WTC11 (cell line): ENCODE measurements at regions not wholly inside any gene's neighbourhood (a gene's known extent, or its start where the extent isn't known, plus 50 kb on each side); places are given as distances from the start of the nearest gene placed in this dataset.

Source experiments
- ATAC-seq: fragments of 200-7000 bp; cut with Tn5 transposase; 2 replicates; pipeline ENCODE4 v1.10.0; 2021; ENCODE audit warnings: mild to moderate bottlenecking, moderate library complexity
- CTCF ChIA-PET: fragments of 300-600 bp; sonication (Branson Sonifier 250); formaldehyde crosslinking; loops from one replicate; lab custom pipeline; 2021; ENCODE audit warnings: antibody characterized with exemption; lab: Charles Lee
- POLR2A ChIA-PET: fragments of 350-600 bp; sonication (Branson Sonifier 250); formaldehyde crosslinking; loops from one replicate; lab custom pipeline; 2021; ENCODE audit warnings: antibody characterized with exemption; lab: Charles Lee
- DNase-seq: peaks from one replicate; pipeline ENCODE4 v3.0.0; 2021; ENCODE audit warnings: low spot score
- H3K27ac Mint-ChIP-seq: 2 replicates; pipeline ENCODE4 v1.8.0; 2021; ENCODE audit warnings: mixed read lengths
- H3K27me3 Mint-ChIP-seq: 2 replicates; pipeline ENCODE4 v1.8.0; 2021; ENCODE audit warnings: low read depth, mild to moderate bottlenecking, moderate library complexity, mixed read lengths
- H3K36me3 Mint-ChIP-seq: 2 replicates; pipeline ENCODE4 v1.8.0; 2021; ENCODE audit warnings: mixed read lengths
- H3K4me1 Mint-ChIP-seq: 2 replicates; pipeline ENCODE4 v1.8.0; 2022; ENCODE audit warnings: mixed read lengths
- H3K4me3 Mint-ChIP-seq: 2 replicates; pipeline ENCODE4 v1.8.0; 2021; ENCODE audit warnings: mild to moderate bottlenecking, moderate library complexity, mixed read lengths
- H3K9me3 Mint-ChIP-seq: 2 replicates; pipeline ENCODE4 v1.8.0; 2021; ENCODE audit warnings: mixed read lengths
- ATF1 ChIP-seq: sonication (generic); formaldehyde crosslinking; IDR thresholded peaks from 2 replicates; pipeline ENCODE4 v1.8.1; 2023; ENCODE audit warnings: mild to moderate bottlenecking, moderate library complexity, missing genetic modification reagents
- ETV6 ChIP-seq: sonication (generic); formaldehyde crosslinking; IDR thresholded peaks from 2 replicates; pipeline ENCODE4 v1.8.1; 2022; ENCODE audit warnings: mild to moderate bottlenecking, missing genetic modification reagents
- GTF2I ChIP-seq: fragments of 250-450 bp; sonication (Bioruptor Pico); conservative IDR thresholded peaks from 2 replicates; pipeline ENCODE4 v1.4.0; 2021; ENCODE audit warnings: mild to moderate bottlenecking
- JUN ChIP-seq: sonication (generic); formaldehyde crosslinking; IDR thresholded peaks from 2 replicates; pipeline ENCODE4 v1.8.0; 2023; ENCODE audit warnings: mild to moderate bottlenecking, missing genetic modification reagents
- MXD4 ChIP-seq: fragments of 250-450 bp; sonication (Bioruptor Pico); IDR thresholded peaks from 2 replicates; pipeline ENCODE4 v1.8.0; 2021; ENCODE audit warnings: mild to moderate bottlenecking, moderate library complexity, borderline replicate concordance
- NR1H2 ChIP-seq: sonication (generic); formaldehyde crosslinking; IDR thresholded peaks from 2 replicates; pipeline ENCODE4 v1.9.0; 2021; ENCODE audit warnings: mild to moderate bottlenecking, moderate library complexity, missing genetic modification reagents
- NR2C2 ChIP-seq: sonication (generic); formaldehyde crosslinking; IDR thresholded peaks from 2 replicates; pipeline ENCODE4 v1.8.0; 2022; ENCODE audit warnings: mild to moderate bottlenecking, missing genetic modification reagents
- RELA ChIP-seq: sonication (generic); formaldehyde crosslinking; IDR thresholded peaks from 2 replicates; pipeline ENCODE4 v1.8.1; 2022; ENCODE audit warnings: missing genetic modification reagents, mild to moderate bottlenecking, borderline replicate concordance
- TCF7 ChIP-seq: sonication (generic); formaldehyde crosslinking; IDR thresholded peaks from 2 replicates; pipeline ENCODE4 v1.8.0; 2022; ENCODE audit warnings: mild to moderate bottlenecking, low read depth, missing genetic modification reagents, moderate library complexity
- ZNF138 ChIP-seq: sonication (generic); formaldehyde crosslinking; conservative IDR thresholded peaks from 2 replicates; pipeline ENCODE4 v1.8.1; 2022; ENCODE audit warnings: mild to moderate bottlenecking, moderate library complexity, missing genetic modification reagents
- ZNF423 ChIP-seq: fragments of 250-450 bp; sonication (Bioruptor Pico); IDR thresholded peaks from 2 replicates; pipeline ENCODE4 v2.1.2; 2022; ENCODE audit warnings: mild to moderate bottlenecking, moderate library complexity
- TF ChIP-seq, protein P1 (sequence below): sonication (generic); formaldehyde crosslinking; IDR thresholded peaks from 2 replicates; pipeline ENCODE4 v1.8.1; 2022; ENCODE audit warnings: low read depth, missing genetic modification reagents, borderline replicate concordance
- TF ChIP-seq, protein P2 (sequence below): sonication (generic); formaldehyde crosslinking; IDR thresholded peaks from 2 replicates; pipeline ENCODE4 v1.8.0; 2023; ENCODE audit warnings: mild to moderate bottlenecking, missing genetic modification reagents
- TF ChIP-seq, protein P3 (sequence below): sonication (generic); formaldehyde crosslinking; IDR thresholded peaks from 2 replicates; pipeline ENCODE4 v1.8.1; 2022; ENCODE audit warnings: missing genetic modification reagents, borderline replicate concordance
- TF ChIP-seq, protein P4 (sequence below): sonication (generic); formaldehyde crosslinking; IDR thresholded peaks from 2 replicates; pipeline ENCODE4 v1.8.0; 2022; ENCODE audit warnings: missing genetic modification reagents
- TF ChIP-seq, protein P5 (sequence below): sonication (generic); formaldehyde crosslinking; IDR thresholded peaks from 2 replicates; pipeline ENCODE4 v1.8.1; 2023; ENCODE audit warnings: mild to moderate bottlenecking, missing genetic modification reagents, borderline replicate concordance
- TF ChIP-seq, protein P6 (sequence below): sonication (generic); formaldehyde crosslinking; IDR thresholded peaks from 2 replicates; pipeline ENCODE4 v1.8.1; 2022; ENCODE audit warnings: mild to moderate bottlenecking, missing genetic modification reagents, moderate library complexity, borderline replicate concordance

DNA sequence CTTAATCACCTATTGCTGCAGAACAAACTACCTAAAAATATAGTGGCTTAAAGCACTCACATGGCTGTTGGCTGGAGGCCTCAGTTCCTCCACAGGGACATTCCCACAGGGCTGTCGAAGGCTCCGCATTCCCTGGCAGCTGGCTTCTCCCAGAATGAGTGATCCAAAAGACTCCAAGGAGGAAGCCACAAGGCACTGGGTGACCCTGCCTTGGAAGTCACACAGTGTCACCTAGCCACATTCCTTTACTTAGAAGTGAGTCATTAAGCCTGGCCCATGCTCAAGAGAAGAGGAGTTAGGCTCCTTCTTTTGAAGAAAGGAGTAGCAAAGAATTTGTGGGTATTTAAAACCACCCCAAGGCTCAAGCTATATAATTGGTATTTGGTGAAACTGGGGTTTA lies 63.9 kb upstream of the MAP1LC3B2 start (continued):
- TF ChIP-seq, protein P1, sequence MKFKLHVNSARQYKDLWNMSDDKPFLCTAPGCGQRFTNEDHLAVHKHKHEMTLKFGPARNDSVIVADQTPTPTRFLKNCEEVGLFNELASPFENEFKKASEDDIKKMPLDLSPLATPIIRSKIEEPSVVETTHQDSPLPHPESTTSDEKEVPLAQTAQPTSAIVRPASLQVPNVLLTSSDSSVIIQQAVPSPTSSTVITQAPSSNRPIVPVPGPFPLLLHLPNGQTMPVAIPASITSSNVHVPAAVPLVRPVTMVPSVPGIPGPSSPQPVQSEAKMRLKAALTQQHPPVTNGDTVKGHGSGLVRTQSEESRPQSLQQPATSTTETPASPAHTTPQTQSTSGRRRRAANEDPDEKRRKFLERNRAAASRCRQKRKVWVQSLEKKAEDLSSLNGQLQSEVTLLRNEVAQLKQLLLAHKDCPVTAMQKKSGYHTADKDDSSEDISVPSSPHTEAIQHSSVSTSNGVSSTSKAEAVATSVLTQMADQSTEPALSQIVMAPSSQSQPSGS (CRISPR knock-in tag), result no peak
- TF ChIP-seq RELA (CRISPR knock-in tag) (no peak), ETV6 (CRISPR knock-in tag) (no peak)

DNA sequence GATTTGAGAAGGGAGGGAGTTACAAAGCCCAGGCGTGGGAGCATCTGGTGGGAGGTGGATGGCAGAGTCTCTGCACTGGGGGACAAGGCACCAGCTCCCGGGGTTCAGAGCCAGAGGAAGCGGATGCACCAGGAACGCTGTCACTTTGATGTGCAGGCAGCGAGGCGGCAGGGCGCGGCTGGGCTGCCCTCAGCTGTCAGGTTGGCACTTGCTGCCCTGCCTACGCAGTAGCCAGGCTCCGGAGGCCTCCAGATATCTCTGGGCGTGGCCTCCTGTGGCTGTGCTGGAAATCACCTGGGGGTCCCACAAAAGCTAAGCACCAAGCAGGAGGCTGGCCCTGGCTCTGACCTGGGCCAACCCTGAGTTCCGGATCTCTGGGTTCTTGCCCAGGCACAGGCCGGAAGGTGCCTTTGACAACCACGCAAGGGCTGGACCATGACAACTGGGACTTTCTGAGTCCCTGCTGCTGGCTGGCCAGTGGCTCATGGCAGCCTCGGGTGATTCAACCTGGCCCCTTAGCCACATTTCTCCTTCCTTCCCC lies 62.1 kb upstream of the MAP1LC3B2 start:
- ChIA-PET CTCF (no interaction called here), POLR2A (no interaction called here)
- Mint-ChIP-seq H3K4me1 (peaks cover 14% of the 10 kb centered on the region), H3K4me3 (no peak overlapping the region), H3K27me3 (no peaks in the 10 kb centered on the region), H3K9me3 (peaks cover 15% of the 10 kb centered on the region; the same call in 1 of the 2 replicates), H3K36me3 (no peaks in the 10 kb centered on the region), H3K27ac (no peak overlapping the region)
- DNase-seq (no peak), ATAC-seq (no peak; the same call in 1 of the 2 replicates)
- no peak for TF ChIP-seq GTF2I (CRISPR knock-in tag)
- TF ChIP-seq, protein P2, sequence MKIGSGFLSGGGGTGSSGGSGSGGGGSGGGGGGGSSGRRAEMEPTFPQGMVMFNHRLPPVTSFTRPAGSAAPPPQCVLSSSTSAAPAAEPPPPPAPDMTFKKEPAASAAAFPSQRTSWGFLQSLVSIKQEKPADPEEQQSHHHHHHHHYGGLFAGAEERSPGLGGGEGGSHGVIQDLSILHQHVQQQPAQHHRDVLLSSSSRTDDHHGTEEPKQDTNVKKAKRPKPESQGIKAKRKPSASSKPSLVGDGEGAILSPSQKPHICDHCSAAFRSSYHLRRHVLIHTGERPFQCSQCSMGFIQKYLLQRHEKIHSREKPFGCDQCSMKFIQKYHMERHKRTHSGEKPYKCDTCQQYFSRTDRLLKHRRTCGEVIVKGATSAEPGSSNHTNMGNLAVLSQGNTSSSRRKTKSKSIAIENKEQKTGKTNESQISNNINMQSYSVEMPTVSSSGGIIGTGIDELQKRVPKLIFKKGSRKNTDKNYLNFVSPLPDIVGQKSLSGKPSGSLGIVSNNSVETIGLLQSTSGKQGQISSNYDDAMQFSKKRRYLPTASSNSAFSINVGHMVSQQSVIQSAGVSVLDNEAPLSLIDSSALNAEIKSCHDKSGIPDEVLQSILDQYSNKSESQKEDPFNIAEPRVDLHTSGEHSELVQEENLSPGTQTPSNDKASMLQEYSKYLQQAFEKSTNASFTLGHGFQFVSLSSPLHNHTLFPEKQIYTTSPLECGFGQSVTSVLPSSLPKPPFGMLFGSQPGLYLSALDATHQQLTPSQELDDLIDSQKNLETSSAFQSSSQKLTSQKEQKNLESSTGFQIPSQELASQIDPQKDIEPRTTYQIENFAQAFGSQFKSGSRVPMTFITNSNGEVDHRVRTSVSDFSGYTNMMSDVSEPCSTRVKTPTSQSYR, result no peak
- no peak for TF ChIP-seq NR1H2 (CRISPR knock-in tag)
- TF ChIP-seq, protein P3, sequence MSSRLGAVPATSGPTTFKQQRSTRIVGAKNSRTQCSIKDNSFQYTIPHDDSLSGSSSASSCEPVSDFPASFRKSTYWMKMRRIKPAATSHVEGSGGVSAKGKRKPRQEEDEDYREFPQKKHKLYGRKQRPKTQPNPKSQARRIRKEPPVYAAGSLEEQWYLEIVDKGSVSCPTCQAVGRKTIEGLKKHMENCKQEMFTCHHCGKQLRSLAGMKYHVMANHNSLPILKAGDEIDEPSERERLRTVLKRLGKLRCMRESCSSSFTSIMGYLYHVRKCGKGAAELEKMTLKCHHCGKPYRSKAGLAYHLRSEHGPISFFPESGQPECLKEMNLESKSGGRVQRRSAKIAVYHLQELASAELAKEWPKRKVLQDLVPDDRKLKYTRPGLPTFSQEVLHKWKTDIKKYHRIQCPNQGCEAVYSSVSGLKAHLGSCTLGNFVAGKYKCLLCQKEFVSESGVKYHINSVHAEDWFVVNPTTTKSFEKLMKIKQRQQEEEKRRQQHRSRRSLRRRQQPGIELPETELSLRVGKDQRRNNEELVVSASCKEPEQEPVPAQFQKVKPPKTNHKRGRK (CRISPR knock-in tag), result no peak
- no peak for TF ChIP-seq ATF1 (CRISPR knock-in tag)
- TF ChIP-seq, protein P4, sequence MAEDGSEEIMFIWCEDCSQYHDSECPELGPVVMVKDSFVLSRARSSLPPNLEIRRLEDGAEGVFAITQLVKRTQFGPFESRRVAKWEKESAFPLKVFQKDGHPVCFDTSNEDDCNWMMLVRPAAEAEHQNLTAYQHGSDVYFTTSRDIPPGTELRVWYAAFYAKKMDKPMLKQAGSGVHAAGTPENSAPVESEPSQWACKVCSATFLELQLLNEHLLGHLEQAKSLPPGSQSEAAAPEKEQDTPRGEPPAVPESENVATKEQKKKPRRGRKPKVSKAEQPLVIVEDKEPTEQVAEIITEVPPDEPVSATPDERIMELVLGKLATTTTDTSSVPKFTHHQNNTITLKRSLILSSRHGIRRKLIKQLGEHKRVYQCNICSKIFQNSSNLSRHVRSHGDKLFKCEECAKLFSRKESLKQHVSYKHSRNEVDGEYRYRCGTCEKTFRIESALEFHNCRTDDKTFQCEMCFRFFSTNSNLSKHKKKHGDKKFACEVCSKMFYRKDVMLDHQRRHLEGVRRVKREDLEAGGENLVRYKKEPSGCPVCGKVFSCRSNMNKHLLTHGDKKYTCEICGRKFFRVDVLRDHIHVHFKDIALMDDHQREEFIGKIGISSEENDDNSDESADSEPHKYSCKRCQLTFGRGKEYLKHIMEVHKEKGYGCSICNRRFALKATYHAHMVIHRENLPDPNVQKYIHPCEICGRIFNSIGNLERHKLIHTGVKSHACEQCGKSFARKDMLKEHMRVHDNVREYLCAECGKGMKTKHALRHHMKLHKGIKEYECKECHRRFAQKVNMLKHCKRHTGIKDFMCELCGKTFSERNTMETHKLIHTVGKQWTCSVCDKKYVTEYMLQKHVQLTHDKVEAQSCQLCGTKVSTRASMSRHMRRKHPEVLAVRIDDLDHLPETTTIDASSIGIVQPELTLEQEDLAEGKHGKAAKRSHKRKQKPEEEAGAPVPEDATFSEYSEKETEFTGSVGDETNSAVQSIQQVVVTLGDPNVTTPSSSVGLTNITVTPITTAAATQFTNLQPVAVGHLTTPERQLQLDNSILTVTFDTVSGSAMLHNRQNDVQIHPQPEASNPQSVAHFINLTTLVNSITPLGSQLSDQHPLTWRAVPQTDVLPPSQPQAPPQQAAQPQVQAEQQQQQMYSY (CRISPR knock-in tag), result no peak
- TF ChIP-seq MXD4 (CRISPR knock-in tag), result no peak
- TF ChIP-seq ZNF138 (CRISPR knock-in tag), result no peak
- TF ChIP-seq ZNF423 (CRISPR knock-in tag), result no peak
- no peak for TF ChIP-seq NR2C2
- TF ChIP-seq TCF7 (CRISPR knock-in tag), result no peak
- no peak for TF ChIP-seq JUN
- TF ChIP-seq, protein P5, sequence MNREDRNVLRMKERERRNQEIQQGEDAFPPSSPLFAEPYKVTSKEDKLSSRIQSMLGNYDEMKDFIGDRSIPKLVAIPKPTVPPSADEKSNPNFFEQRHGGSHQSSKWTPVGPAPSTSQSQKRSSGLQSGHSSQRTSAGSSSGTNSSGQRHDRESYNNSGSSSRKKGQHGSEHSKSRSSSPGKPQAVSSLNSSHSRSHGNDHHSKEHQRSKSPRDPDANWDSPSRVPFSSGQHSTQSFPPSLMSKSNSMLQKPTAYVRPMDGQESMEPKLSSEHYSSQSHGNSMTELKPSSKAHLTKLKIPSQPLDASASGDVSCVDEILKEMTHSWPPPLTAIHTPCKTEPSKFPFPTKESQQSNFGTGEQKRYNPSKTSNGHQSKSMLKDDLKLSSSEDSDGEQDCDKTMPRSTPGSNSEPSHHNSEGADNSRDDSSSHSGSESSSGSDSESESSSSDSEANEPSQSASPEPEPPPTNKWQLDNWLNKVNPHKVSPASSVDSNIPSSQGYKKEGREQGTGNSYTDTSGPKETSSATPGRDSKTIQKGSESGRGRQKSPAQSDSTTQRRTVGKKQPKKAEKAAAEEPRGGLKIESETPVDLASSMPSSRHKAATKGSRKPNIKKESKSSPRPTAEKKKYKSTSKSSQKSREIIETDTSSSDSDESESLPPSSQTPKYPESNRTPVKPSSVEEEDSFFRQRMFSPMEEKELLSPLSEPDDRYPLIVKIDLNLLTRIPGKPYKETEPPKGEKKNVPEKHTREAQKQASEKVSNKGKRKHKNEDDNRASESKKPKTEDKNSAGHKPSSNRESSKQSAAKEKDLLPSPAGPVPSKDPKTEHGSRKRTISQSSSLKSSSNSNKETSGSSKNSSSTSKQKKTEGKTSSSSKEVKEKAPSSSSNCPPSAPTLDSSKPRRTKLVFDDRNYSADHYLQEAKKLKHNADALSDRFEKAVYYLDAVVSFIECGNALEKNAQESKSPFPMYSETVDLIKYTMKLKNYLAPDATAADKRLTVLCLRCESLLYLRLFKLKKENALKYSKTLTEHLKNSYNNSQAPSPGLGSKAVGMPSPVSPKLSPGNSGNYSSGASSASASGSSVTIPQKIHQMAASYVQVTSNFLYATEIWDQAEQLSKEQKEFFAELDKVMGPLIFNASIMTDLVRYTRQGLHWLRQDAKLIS (CRISPR knock-in tag), result no peak
- TF ChIP-seq, protein P6, sequence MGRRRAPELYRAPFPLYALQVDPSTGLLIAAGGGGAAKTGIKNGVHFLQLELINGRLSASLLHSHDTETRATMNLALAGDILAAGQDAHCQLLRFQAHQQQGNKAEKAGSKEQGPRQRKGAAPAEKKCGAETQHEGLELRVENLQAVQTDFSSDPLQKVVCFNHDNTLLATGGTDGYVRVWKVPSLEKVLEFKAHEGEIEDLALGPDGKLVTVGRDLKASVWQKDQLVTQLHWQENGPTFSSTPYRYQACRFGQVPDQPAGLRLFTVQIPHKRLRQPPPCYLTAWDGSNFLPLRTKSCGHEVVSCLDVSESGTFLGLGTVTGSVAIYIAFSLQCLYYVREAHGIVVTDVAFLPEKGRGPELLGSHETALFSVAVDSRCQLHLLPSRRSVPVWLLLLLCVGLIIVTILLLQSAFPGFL (CRISPR knock-in tag), result no peak
